Uterus (tissue), 3 donors: ENCODE measurements at regions not wholly inside any gene's neighbourhood (a gene's known extent, or its start where the extent isn't known, plus 50 kb on each side); places are given as distances from the start of the nearest gene placed in this dataset.
"Not testable (repeated sequence)": the region's sequence is repeated elsewhere in the genome, so short reads cannot be mapped to it uniquely, and the experiment has no call there.

Source experiments
- DNase-seq, 2 donors: peaks; one replicate each; pipeline ENCODE4 v3.0.0-alpha.2; 2019 to 2020
- H3K27ac ChIP-seq, 2 donors: fragments of 200-600 bp; sonication (generic); 1 replicate in 1 of 2; 2 replicates in 1 of 2; pipeline ENCODE4 v1.5.1; 2016 to 2018
- H3K27me3 ChIP-seq, 2 donors: fragments of 200-600 bp; sonication (generic); one replicate each; pipeline ENCODE4 v1.5.1; 2018 to 2019; ENCODE audit warnings: control low read depth in 1 of 2
- H3K36me3 ChIP-seq, 2 donors: fragments of 200-600 bp; sonication (generic); one replicate each; pipeline ENCODE4 v1.5.1; 2019; ENCODE audit warnings: control low read depth in 1 of 2
- H3K4me1 ChIP-seq, 2 donors: fragments of 200-600 bp; sonication (generic); one replicate each; pipeline ENCODE4 v1.5.1; 2018 to 2019; ENCODE audit warnings: control low read depth in 1 of 2
- H3K4me3 ChIP-seq, 2 donors: fragments of 200-600 bp; sonication (generic); 1 replicate in 1 of 2; 2 replicates in 1 of 2; pipeline ENCODE4 v1.5.1; 2018 to 2019; ENCODE audit warnings: mild to moderate bottlenecking in 1 of 2
- H3K9me3 ChIP-seq, 2 donors: fragments of 200-600 bp; sonication (generic); one replicate each; pipeline ENCODE4 v1.5.1; 2019; ENCODE audit warnings: control low read depth in 1 of 2
- POLR2A ChIP-seq, 2 donors: fragments of 450-650 bp; IDR thresholded peaks; one replicate each; pipeline ENCODE4 v1.6.1; 2016; ENCODE audit warnings: antibody characterized with exemption in 2 of 2, mild to moderate bottlenecking in 1 of 2, moderate library complexity in 1 of 2
- intact Hi-C: fragments of 100-400 bp; cut with DNase I; formaldehyde crosslinking; loops from one replicate; pipeline ENCODE4 v1.15.1; 2023; ENCODE audit warnings: low total_unique reads
- TF ChIP-seq, protein P1 (sequence below), 4 experiments: fragments of 200-600 bp in 2 of 4; fragments of 450-650 bp in 2 of 4; sonication (generic) in 2 of 4; IDR thresholded peaks; one replicate each; pipeline ENCODE4 v1.5.1; 2016 to 2019; ENCODE audit warnings: antibody characterized with exemption in 4 of 4, mild to moderate bottlenecking in 2 of 4, moderate library complexity in 1 of 4
- donor health status: DM: yes; HTN: yes; CAD: no.

DNA sequence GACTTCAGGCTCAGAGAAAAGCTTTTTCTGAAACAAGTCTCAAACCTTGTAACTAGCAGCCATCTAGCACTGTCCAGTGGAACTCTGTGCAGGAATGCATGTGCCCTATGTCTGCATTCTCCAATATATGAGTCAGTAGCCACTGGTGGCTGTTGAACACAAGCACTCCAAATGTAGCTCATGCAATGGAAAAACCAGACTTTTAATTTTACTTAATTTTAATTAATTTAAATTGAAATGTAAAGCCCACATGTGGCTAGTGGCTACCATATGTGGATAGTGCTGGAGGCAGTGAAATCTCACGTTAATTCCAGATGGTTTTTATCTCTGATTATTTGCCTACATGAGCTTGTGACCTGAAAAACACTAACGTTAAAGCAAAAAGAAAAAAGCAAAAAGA lies 225.1 kb downstream of the GATA3 start:
- no peaks in the 10 kb centered on the region for H3K27me3 ChIP-seq
- no peak overlapping the region for H3K4me3 ChIP-seq
- H3K4me1 ChIP-seq, result no peaks in the 10 kb centered on the region
- H3K36me3 ChIP-seq, result no peaks in the 10 kb centered on the region
- H3K27ac ChIP-seq, result no peak overlapping the region
- intact Hi-C loops, result no loop called here
- no peak for DNase-seq
- H3K9me3 ChIP-seq, result no peaks in the 10 kb centered on the region
- no peak for TF ChIP-seq POLR2A (IDR thresholded peaks at IDR 0.05)
- TF ChIP-seq, protein P1, sequence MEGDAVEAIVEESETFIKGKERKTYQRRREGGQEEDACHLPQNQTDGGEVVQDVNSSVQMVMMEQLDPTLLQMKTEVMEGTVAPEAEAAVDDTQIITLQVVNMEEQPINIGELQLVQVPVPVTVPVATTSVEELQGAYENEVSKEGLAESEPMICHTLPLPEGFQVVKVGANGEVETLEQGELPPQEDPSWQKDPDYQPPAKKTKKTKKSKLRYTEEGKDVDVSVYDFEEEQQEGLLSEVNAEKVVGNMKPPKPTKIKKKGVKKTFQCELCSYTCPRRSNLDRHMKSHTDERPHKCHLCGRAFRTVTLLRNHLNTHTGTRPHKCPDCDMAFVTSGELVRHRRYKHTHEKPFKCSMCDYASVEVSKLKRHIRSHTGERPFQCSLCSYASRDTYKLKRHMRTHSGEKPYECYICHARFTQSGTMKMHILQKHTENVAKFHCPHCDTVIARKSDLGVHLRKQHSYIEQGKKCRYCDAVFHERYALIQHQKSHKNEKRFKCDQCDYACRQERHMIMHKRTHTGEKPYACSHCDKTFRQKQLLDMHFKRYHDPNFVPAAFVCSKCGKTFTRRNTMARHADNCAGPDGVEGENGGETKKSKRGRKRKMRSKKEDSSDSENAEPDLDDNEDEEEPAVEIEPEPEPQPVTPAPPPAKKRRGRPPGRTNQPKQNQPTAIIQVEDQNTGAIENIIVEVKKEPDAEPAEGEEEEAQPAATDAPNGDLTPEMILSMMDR (IDR thresholded peaks at IDR 0.05), result no peak

GRCh38 chr10:8280946-8281345 lies 226.5 kb downstream of the GATA3 start:
- H3K4me1 ChIP-seq, result no peaks in the 10 kb centered on the region
- intact Hi-C loops, result no loop called here
- H3K27me3 ChIP-seq, result no peaks in the 10 kb centered on the region
- H3K4me3 ChIP-seq, result no peak overlapping the region
- no peaks in the 10 kb centered on the region for H3K9me3 ChIP-seq
- TF ChIP-seq, protein P1 (IDR thresholded peaks at IDR 0.05), result no peak
- TF ChIP-seq POLR2A (IDR thresholded peaks at IDR 0.05), result no peak
- H3K36me3 ChIP-seq, result no peaks in the 10 kb centered on the region
- no peak overlapping the region for H3K27ac ChIP-seq
- DNase-seq, result no peak

GRCh38 chr10:8282340-8282739 lies 227.9 kb downstream of the GATA3 start:
- no peak for DNase-seq
- Histone ChIP-seq H3K4me1 (no peaks in the 10 kb centered on the region), H3K27me3 (no peaks in the 10 kb centered on the region), H3K27ac (no peak overlapping the region), H3K36me3 (no peaks in the 10 kb centered on the region), H3K4me3 (no peak overlapping the region), H3K9me3 (no peaks in the 10 kb centered on the region)
- intact Hi-C loops, result no loop called here
- no peak for TF ChIP-seq POLR2A (IDR thresholded peaks at IDR 0.05)
- TF ChIP-seq, protein P1 (IDR thresholded peaks at IDR 0.05), result no peak

GRCh38 chr10:8283166-8283905 lies 228.8 kb downstream of the GATA3 start:
- intact Hi-C loops, result no loop called here
- TF ChIP-seq POLR2A (IDR thresholded peaks at IDR 0.05), result no peak
- TF ChIP-seq, protein P1 (IDR thresholded peaks at IDR 0.05), result no peak
- Histone ChIP-seq H3K27me3 (no peaks in the 10 kb centered on the region), H3K9me3 (no peaks in the 10 kb centered on the region), H3K4me3 (no peak overlapping the region), H3K36me3 (no peaks in the 10 kb centered on the region), H3K4me1 (no peaks in the 10 kb centered on the region), H3K27ac (no peak overlapping the region)
- no peak for DNase-seq

DNA sequence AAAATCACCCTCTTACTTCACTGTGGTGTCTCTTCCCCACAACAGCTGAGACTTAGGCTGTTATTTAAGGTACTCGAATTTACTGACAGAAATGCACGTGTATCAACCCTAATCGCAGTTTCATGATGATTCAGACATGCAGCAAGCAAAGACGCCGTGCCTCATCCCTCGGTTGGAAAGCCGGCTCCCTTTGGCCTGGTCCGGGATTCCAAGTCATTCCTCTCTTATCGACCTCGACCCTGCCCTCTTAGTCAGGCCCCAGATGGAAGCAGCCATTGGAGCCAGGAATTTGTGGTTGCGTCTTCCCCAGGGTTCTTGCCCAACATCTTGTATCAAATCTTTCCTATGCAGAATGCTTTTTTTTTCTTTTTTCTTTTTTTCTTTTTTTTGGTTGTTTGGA lies 229.5 kb downstream of the GATA3 start:
- Histone ChIP-seq H3K4me1 (no peaks in the 10 kb centered on the region), H3K27ac (no peak overlapping the region), H3K9me3 (no peaks in the 10 kb centered on the region), H3K4me3 (no peak overlapping the region), H3K27me3 (no peaks in the 10 kb centered on the region), H3K36me3 (no peaks in the 10 kb centered on the region)
- intact Hi-C loops, result no loop called here
- no peak for DNase-seq
- TF ChIP-seq, protein P1 (IDR thresholded peaks at IDR 0.05), result no peak
- no peak for TF ChIP-seq POLR2A (IDR thresholded peaks at IDR 0.05)

GRCh38 chr10:8285970-8286369 lies 231.5 kb downstream of the GATA3 start:
- H3K27me3 ChIP-seq, H3K4me1 ChIP-seq, H3K4me3 ChIP-seq, H3K27ac ChIP-seq, DNase-seq, H3K9me3 ChIP-seq, H3K36me3 ChIP-seq, intact Hi-C loops: not testable (repeated sequence)
